ENCODE measurements at regions not wholly inside any gene's neighbourhood (a gene's known extent, or its start where the extent isn't known, plus 50 kb on each side); places are given as distances from the start of the nearest gene placed in this dataset.
A peak's percentile ranks its signal among the peaks of the same experiment; 100 is the strongest.

- Histone ChIP-seq H3K4me3 (ENCODE audit: low read depth in 1 of 2, low read length in 2 of 2) (no peak overlapping the region), H3K27ac (ENCODE audit: low read depth, low read length) (no peak overlapping the region)
These were observed 141.9 kb downstream of the SLIT2 start for GRCh38 chr4:20393486-20394100.

GRCh38 chr4:20394512-20394911 is 142.8 kb downstream of the SLIT2 start:
- H3K4me3 ChIP-seq (ENCODE audit: low read depth in 1 of 2, low read length in 2 of 2): no peak overlapping the region
- H3K9ac ChIP-seq (ENCODE audit: low read depth in 1 of 2, low read length in 2 of 2): no peak overlapping the region
- H3K27ac ChIP-seq (ENCODE audit: low read depth, low read length): no peak overlapping the region
- H3K4me1 ChIP-seq (ENCODE audit: control insufficient read depth in 1 of 2, insufficient read depth in 2 of 2, low read length in 2 of 2): no peaks in the 10 kb centered on the region
- H3K9me3 ChIP-seq (ENCODE audit: control insufficient read depth in 1 of 2, low read length in 2 of 2): no peaks in the 10 kb centered on the region
- no peaks in the 10 kb centered on the region for H3K27me3 ChIP-seq (ENCODE audit: control insufficient read depth in 1 of 2, insufficient read depth in 2 of 2, low read length in 2 of 2)
- no peaks in the 10 kb centered on the region for H3K36me3 ChIP-seq (ENCODE audit: control insufficient read depth in 1 of 2, insufficient read depth in 2 of 2, low read length in 2 of 2)

More at GRCh38 chr4:20393486-20394100, 141.9 kb downstream of the SLIT2 start:
- H3K36me3 ChIP-seq (ENCODE audit: control insufficient read depth in 1 of 2, insufficient read depth in 2 of 2, low read length in 2 of 2): no peaks in the 10 kb centered on the region
- H3K9me3 ChIP-seq (ENCODE audit: control insufficient read depth in 1 of 2, low read length in 2 of 2): no peaks in the 10 kb centered on the region
- no peak overlapping the region for H3K9ac ChIP-seq (ENCODE audit: low read depth in 1 of 2, low read length in 2 of 2)
- H3K4me1 ChIP-seq (ENCODE audit: control insufficient read depth in 1 of 2, insufficient read depth in 2 of 2, low read length in 2 of 2): no peaks in the 10 kb centered on the region
- no peaks in the 10 kb centered on the region for H3K27me3 ChIP-seq (ENCODE audit: control insufficient read depth in 1 of 2, insufficient read depth in 2 of 2, low read length in 2 of 2)

- no peaks in the 10 kb centered on the region for H3K36me3 ChIP-seq (ENCODE audit: control insufficient read depth in 1 of 2, insufficient read depth in 2 of 2, low read length in 2 of 2)
- no peak overlapping the region for H3K4me3 ChIP-seq (ENCODE audit: low read depth in 1 of 2, low read length in 2 of 2)
- H3K27ac ChIP-seq (ENCODE audit: low read depth, low read length): no peak overlapping the region
- no peaks in the 10 kb centered on the region for H3K4me1 ChIP-seq (ENCODE audit: control insufficient read depth in 1 of 2, insufficient read depth in 2 of 2, low read length in 2 of 2)
- no peak overlapping the region for H3K9ac ChIP-seq (ENCODE audit: low read depth in 1 of 2, low read length in 2 of 2)
- H3K27me3 ChIP-seq (ENCODE audit: control insufficient read depth in 1 of 2, insufficient read depth in 2 of 2, low read length in 2 of 2): no peaks in the 10 kb centered on the region
- no peaks in the 10 kb centered on the region for H3K9me3 ChIP-seq (ENCODE audit: control insufficient read depth in 1 of 2, low read length in 2 of 2)
These were observed 143.6 kb downstream of the SLIT2 start for GRCh38 chr4:20395160-20395773.

GRCh38 chr4:20403290-20403689 is 151.6 kb downstream of the SLIT2 start:
- Histone ChIP-seq H3K36me3 (ENCODE audit: control insufficient read depth in 1 of 2, insufficient read depth in 2 of 2, low read length in 2 of 2) (no peaks in the 10 kb centered on the region), H3K9ac (ENCODE audit: low read depth in 1 of 2, low read length in 2 of 2) (no peak overlapping the region), H3K27me3 (ENCODE audit: control insufficient read depth in 1 of 2, insufficient read depth in 2 of 2, low read length in 2 of 2) (no peaks in the 10 kb centered on the region), H3K4me3 (ENCODE audit: low read depth in 1 of 2, low read length in 2 of 2) (no peak overlapping the region), H3K27ac (ENCODE audit: low read depth, low read length) (no peak overlapping the region), H3K9me3 (ENCODE audit: control insufficient read depth in 1 of 2, low read length in 2 of 2) (no peaks in the 10 kb centered on the region), H3K4me1 (ENCODE audit: control insufficient read depth in 1 of 2, insufficient read depth in 2 of 2, low read length in 2 of 2) (no peaks in the 10 kb centered on the region)

- no peaks in the 10 kb centered on the region for H3K36me3 ChIP-seq (ENCODE audit: control insufficient read depth in 1 of 2, insufficient read depth in 2 of 2, low read length in 2 of 2)
- no peak overlapping the region for H3K27ac ChIP-seq (ENCODE audit: low read depth, low read length)
- H3K9me3 ChIP-seq (ENCODE audit: control insufficient read depth in 1 of 2, low read length in 2 of 2): no peaks in the 10 kb centered on the region
- no peaks in the 10 kb centered on the region for H3K27me3 ChIP-seq (ENCODE audit: control insufficient read depth in 1 of 2, insufficient read depth in 2 of 2, low read length in 2 of 2)
- H3K4me1 ChIP-seq (ENCODE audit: control insufficient read depth in 1 of 2, insufficient read depth in 2 of 2, low read length in 2 of 2): no peaks in the 10 kb centered on the region
- no peak overlapping the region for H3K9ac ChIP-seq (ENCODE audit: low read depth in 1 of 2, low read length in 2 of 2)
- H3K4me3 ChIP-seq (ENCODE audit: low read depth in 1 of 2, low read length in 2 of 2): no peak overlapping the region
These were observed 152.1 kb downstream of the SLIT2 start for GRCh38 chr4:20403846-20404245.

GRCh38 chr4:20408611-20409010 is 156.9 kb downstream of the SLIT2 start:
- no peak overlapping the region for H3K27ac ChIP-seq (ENCODE audit: low read depth, low read length)
- H3K9me3 ChIP-seq (ENCODE audit: control insufficient read depth in 1 of 2, low read length in 2 of 2): no peaks in the 10 kb centered on the region
- H3K4me1 ChIP-seq (ENCODE audit: control insufficient read depth in 1 of 2, insufficient read depth in 2 of 2, low read length in 2 of 2): no peaks in the 10 kb centered on the region
- H3K36me3 ChIP-seq (ENCODE audit: control insufficient read depth in 1 of 2, insufficient read depth in 2 of 2, low read length in 2 of 2): no peaks in the 10 kb centered on the region
- H3K9ac ChIP-seq (ENCODE audit: low read depth in 1 of 2, low read length in 2 of 2): no peak overlapping the region
- H3K27me3 ChIP-seq (ENCODE audit: control insufficient read depth in 1 of 2, insufficient read depth in 2 of 2, low read length in 2 of 2): no peaks in the 10 kb centered on the region
- H3K4me3 ChIP-seq (ENCODE audit: low read depth in 1 of 2, low read length in 2 of 2): no peak overlapping the region

- Histone ChIP-seq H3K4me1 (ENCODE audit: control insufficient read depth in 1 of 2, insufficient read depth in 2 of 2, low read length in 2 of 2) (no peaks in the 10 kb centered on the region), H3K27ac (ENCODE audit: low read depth, low read length) (no peak overlapping the region), H3K9me3 (ENCODE audit: control insufficient read depth in 1 of 2, low read length in 2 of 2) (no peaks in the 10 kb centered on the region), H3K9ac (ENCODE audit: low read depth in 1 of 2, low read length in 2 of 2) (no peak overlapping the region), H3K27me3 (ENCODE audit: control insufficient read depth in 1 of 2, insufficient read depth in 2 of 2, low read length in 2 of 2) (no peaks in the 10 kb centered on the region), H3K36me3 (ENCODE audit: control insufficient read depth in 1 of 2, insufficient read depth in 2 of 2, low read length in 2 of 2) (no peaks in the 10 kb centered on the region), H3K4me3 (ENCODE audit: low read depth in 1 of 2, low read length in 2 of 2) (no peak overlapping the region)
These were observed 160.4 kb downstream of the SLIT2 start for GRCh38 chr4:20412072-20412471.

GRCh38 chr4:20416800-20417199 is 165.1 kb downstream of the SLIT2 start:
- H3K27me3 ChIP-seq (ENCODE audit: control insufficient read depth in 1 of 2, insufficient read depth in 2 of 2, low read length in 2 of 2): no peaks in the 10 kb centered on the region
- no peaks in the 10 kb centered on the region for H3K36me3 ChIP-seq (ENCODE audit: control insufficient read depth in 1 of 2, insufficient read depth in 2 of 2, low read length in 2 of 2)
- H3K9me3 ChIP-seq (ENCODE audit: control insufficient read depth in 1 of 2, low read length in 2 of 2): no peaks in the 10 kb centered on the region
- H3K4me3 ChIP-seq (ENCODE audit: low read depth in 1 of 2, low read length in 2 of 2): no peak overlapping the region
- no peak overlapping the region for H3K9ac ChIP-seq (ENCODE audit: low read depth in 1 of 2, low read length in 2 of 2)
- no peaks in the 10 kb centered on the region for H3K4me1 ChIP-seq (ENCODE audit: control insufficient read depth in 1 of 2, insufficient read depth in 2 of 2, low read length in 2 of 2)
- no peak overlapping the region for H3K27ac ChIP-seq (ENCODE audit: low read depth, low read length)

- Histone ChIP-seq H3K27ac (ENCODE audit: low read depth, low read length) (no peak overlapping the region), H3K36me3 (ENCODE audit: control insufficient read depth in 1 of 2, insufficient read depth in 2 of 2, low read length in 2 of 2) (no peaks in the 10 kb centered on the region), H3K27me3 (ENCODE audit: control insufficient read depth in 1 of 2, insufficient read depth in 2 of 2, low read length in 2 of 2) (no peaks in the 10 kb centered on the region), H3K4me1 (ENCODE audit: control insufficient read depth in 1 of 2, insufficient read depth in 2 of 2, low read length in 2 of 2) (no peaks in the 10 kb centered on the region), H3K4me3 (ENCODE audit: low read depth in 1 of 2, low read length in 2 of 2) (peak overlapping the region; percentile 46 to 49), H3K9ac (ENCODE audit: low read depth in 1 of 2, low read length in 2 of 2) (peak overlapping the region in 1 of 2 donors; percentile 20), H3K9me3 (ENCODE audit: control insufficient read depth in 1 of 2, low read length in 2 of 2) (no peaks in the 10 kb centered on the region)
These were observed 167.3 kb downstream of the SLIT2 start for GRCh38 chr4:20418861-20419451.

- no peaks in the 10 kb centered on the region for H3K36me3 ChIP-seq (ENCODE audit: control insufficient read depth in 1 of 2, insufficient read depth in 2 of 2, low read length in 2 of 2)
- no peaks in the 10 kb centered on the region for H3K9me3 ChIP-seq (ENCODE audit: control insufficient read depth in 1 of 2, low read length in 2 of 2)
- H3K4me3 ChIP-seq (ENCODE audit: low read depth in 1 of 2, low read length in 2 of 2): no peak overlapping the region
- no peak overlapping the region for H3K27ac ChIP-seq (ENCODE audit: low read depth, low read length)
- H3K9ac ChIP-seq (ENCODE audit: low read depth in 1 of 2, low read length in 2 of 2): no peak overlapping the region
- no peaks in the 10 kb centered on the region for H3K4me1 ChIP-seq (ENCODE audit: control insufficient read depth in 1 of 2, insufficient read depth in 2 of 2, low read length in 2 of 2)
- peaks cover 0 to 3% of the 10 kb centered on the region in 2 donors for H3K27me3 ChIP-seq (ENCODE audit: control insufficient read depth in 1 of 2, insufficient read depth in 2 of 2, low read length in 2 of 2)
These were observed 169.4 kb downstream of the SLIT2 start for GRCh38 chr4:20420916-20421602.
